Prostate gland (tissue), 2 donors: ENCODE measurements at regions not wholly inside any gene's neighbourhood (a gene's known extent, or its start where the extent isn't known, plus 50 kb on each side); places are given as distances from the start of the nearest gene placed in this dataset.

Experiments
- CTCF ChIP-seq, 4 experiments: fragments of 200-600 bp in 2 of 4; fragments of 450-650 bp in 2 of 4; sonication (generic) in 2 of 4; IDR thresholded peaks; 1 replicate in 3 of 4; 2 replicates in 1 of 4; pipeline ENCODE4 v1.5.1; 2016 to 2019; ENCODE audit warnings: antibody characterized with exemption in 4 of 4, mild to moderate bottlenecking in 2 of 4, moderate library complexity in 2 of 4
- POLR2AphosphoS5 ChIP-seq: sonication (generic); formaldehyde crosslinking; IDR thresholded peaks from one replicate; pipeline ENCODE4 v1.6.1; 2017; ENCODE audit warnings: antibody characterized with exemption

- no peak for TF ChIP-seq CTCF (IDR thresholded peaks at IDR 0.05)
- TF ChIP-seq POLR2AphosphoS5 = no peak
Observed at GRCh38 chr5:127163750-127164149, 90.4 kb upstream of the C5orf63 start.
